SJSA1 (cell line): ENCODE measurements at regions not wholly inside any gene's neighbourhood (a gene's known extent, or its start where the extent isn't known, plus 50 kb on each side); places are given as distances from the start of the nearest gene placed in this dataset.
"Not testable (repeated sequence)": the region's sequence is repeated elsewhere in the genome, so short reads cannot be mapped to it uniquely, and the experiment has no call there.

Source experiments
- DNase-seq, 2 experiments: peaks; one replicate each; pipeline ENCODE4 v3.0.0-alpha.2; 2015 to 2020; ENCODE audit warnings: low spot score in 2 of 2, low read depth in 1 of 2
- H3K27ac ChIP-seq: fragments of 250-450 bp; sonication (Bioruptor Pico); 2 replicates; pipeline ENCODE4 v1.5.1; 2020; ENCODE audit warnings: mild to moderate bottlenecking, moderate library complexity
- H3K27me3 ChIP-seq: fragments of 250-450 bp; sonication (Bioruptor Pico); replicated peaks from 2 replicates; pipeline ENCODE4 v1.5.1; 2020; ENCODE audit warnings: mild to moderate bottlenecking, moderate library complexity
- H3K36me3 ChIP-seq: fragments of 250-450 bp; sonication (Bioruptor Pico); 2 replicates; pipeline ENCODE4 v1.5.1; 2020; ENCODE audit warnings: mild to moderate bottlenecking
- H3K4me1 ChIP-seq: fragments of 250-450 bp; sonication (Bioruptor Pico); replicated peaks from 2 replicates; pipeline ENCODE4 v1.6.1; 2021; ENCODE audit warnings: mild to moderate bottlenecking
- H3K4me3 ChIP-seq: fragments of 250-450 bp; sonication (Bioruptor Pico); 2 replicates; pipeline ENCODE4 v1.5.1; 2020; ENCODE audit warnings: mild to moderate bottlenecking
- H3K9me3 ChIP-seq: fragments of 250-450 bp; sonication (Bioruptor Pico); replicated peaks from 2 replicates; pipeline ENCODE4 v1.5.1; 2020; ENCODE audit warnings: mild to moderate bottlenecking

DNA sequence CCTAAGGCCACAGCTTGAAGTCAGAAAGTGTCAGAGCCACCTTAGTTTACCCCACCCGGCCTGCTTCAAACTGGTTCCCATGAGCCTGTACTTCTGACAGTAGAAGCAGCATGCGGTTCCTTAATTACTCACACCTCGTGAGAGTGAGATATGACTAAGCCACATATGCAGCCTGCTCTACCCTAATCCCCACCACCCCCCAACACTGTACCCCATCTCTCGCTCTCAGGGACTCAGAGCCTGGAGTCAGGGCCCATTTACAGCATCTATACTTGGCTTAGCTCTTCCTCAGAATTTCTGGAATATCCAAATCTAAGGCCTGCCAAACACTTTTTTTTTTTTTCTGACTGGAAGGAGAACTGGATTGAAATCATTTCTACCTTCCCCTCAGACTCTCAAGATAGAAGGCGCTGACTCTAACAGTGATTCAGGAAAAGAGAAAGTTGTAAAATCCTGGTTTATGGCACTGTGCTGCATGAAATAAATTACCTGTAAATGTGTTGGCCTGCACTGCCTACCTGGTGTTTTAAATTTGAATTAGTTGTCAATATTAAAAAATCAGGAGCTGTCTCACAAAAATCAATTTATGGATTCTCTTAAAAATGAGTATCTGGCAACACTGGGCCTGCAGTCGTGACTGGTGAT, 360.0 kb downstream of the RND3 start:
- H3K4me1 ChIP-seq, result peaks cover 26% of the 10 kb centered on the region
- H3K36me3 ChIP-seq, result no peaks in the 10 kb centered on the region
- H3K4me3 ChIP-seq, result no peak overlapping the region
- no peaks in the 10 kb centered on the region for H3K9me3 ChIP-seq
- no peak for DNase-seq
- H3K27me3 ChIP-seq, result no peaks in the 10 kb centered on the region
- no peak overlapping the region for H3K27ac ChIP-seq

DNA sequence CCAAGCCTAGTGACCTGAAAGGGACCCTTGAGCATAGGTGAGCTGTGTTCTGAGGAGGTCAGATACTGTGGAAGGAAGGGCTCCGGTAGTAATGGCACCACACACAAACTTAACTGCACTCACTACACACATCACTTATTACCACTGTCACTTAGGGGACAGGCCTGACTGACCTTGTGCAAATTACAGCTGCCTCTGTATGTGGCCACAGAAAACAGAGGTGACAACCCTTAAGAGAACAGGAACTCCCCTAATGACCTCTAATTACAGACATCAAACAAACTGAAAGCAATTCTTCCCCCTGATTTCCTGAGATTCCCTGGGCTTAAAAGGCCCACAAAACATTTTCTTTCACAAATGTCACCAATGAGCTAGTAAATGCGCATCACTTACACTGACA, 360.6 kb downstream of the RND3 start:
- no peak for DNase-seq
- H3K9me3 ChIP-seq, result no peaks in the 10 kb centered on the region
- no peak overlapping the region for H3K4me3 ChIP-seq
- no peaks in the 10 kb centered on the region for H3K27me3 ChIP-seq
- H3K27ac ChIP-seq, result peak overlapping the region; percentile 39; the same call in 1 of the 2 replicates
- no peaks in the 10 kb centered on the region for H3K36me3 ChIP-seq
- peaks cover 27% of the 10 kb centered on the region for H3K4me1 ChIP-seq

DNA sequence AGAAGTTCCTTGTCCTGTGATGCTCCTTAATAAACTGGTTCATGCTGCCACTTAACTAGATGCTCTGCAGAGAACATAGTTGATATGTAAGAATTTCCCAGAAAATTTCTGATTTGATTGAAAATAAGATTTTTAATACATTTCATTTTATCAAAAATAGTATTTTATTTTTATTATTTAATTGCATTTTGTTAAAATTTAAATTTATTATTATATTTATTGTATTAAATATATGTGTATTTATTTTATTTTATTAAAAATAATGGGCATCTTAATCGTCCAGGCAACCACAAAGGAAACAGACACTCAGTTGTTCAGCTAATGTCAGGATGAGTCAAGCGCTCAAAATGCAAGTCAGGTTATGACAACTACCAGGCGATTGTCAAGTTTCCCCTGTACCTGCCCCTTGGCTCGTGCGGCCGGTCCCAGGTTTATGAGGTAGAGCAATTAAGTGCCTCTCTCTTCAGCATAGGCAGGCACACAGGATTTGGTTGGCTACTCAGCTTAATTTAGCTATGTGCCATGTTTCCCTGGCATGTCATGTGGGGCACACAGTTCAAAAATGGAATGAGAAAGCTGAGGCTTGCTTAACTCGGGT, 361.2 kb downstream of the RND3 start:
- peak overlapping the region; percentile 61 for H3K27ac ChIP-seq
- H3K36me3 ChIP-seq, result no peaks in the 10 kb centered on the region
- H3K27me3 ChIP-seq, result no peaks in the 10 kb centered on the region
- DNase-seq, result peak in 1 of 2 experiments; percentile 49
- H3K9me3 ChIP-seq, result no peaks in the 10 kb centered on the region
- no peak overlapping the region for H3K4me3 ChIP-seq
- peaks cover 27% of the 10 kb centered on the region for H3K4me1 ChIP-seq

GRCh38 chr2:150125708-150126107, 361.8 kb downstream of the RND3 start:
- Histone ChIP-seq H3K27me3 (no peaks in the 10 kb centered on the region), H3K4me3 (no peak overlapping the region), H3K36me3 (no peaks in the 10 kb centered on the region), H3K27ac (peak overlapping the region; percentile 61), H3K4me1 (peaks cover 27% of the 10 kb centered on the region), H3K9me3 (no peaks in the 10 kb centered on the region)
- peak; percentile 80 to 89 for DNase-seq

DNA sequence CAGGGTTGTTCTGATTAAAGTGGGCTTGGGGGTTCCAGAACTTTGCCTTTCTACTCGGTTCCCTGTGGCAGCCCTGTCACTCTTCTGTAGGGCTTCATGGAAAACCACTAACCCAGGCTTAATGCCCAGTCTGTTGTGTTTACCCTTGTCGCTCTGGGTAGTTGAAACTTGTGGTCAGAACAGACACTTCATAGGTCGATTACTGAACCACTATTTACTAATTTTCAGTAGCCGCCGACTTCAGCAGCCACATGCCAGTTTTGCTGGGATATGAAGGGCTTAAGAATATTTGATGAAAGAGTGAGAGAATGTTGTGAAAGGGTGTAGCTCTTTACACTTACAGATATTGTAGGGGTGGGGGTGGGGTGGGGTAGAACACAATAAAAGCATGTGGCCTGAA, 362.3 kb downstream of the RND3 start:
- Histone ChIP-seq H3K27ac (peak overlapping the region; percentile 61), H3K4me3 (no peak overlapping the region), H3K4me1 (peaks cover 27% of the 10 kb centered on the region), H3K27me3 (no peaks in the 10 kb centered on the region), H3K36me3 (no peaks in the 10 kb centered on the region), H3K9me3 (no peaks in the 10 kb centered on the region)
- no peak for DNase-seq

GRCh38 chr2:150124739-150125138, 362.7 kb downstream of the RND3 start:
- Histone ChIP-seq H3K27ac (peak overlapping the region; percentile 61), H3K9me3 (no peaks in the 10 kb centered on the region), H3K27me3 (no peaks in the 10 kb centered on the region), H3K4me3 (no peak overlapping the region), H3K4me1 (peaks cover 27% of the 10 kb centered on the region), H3K36me3 (no peaks in the 10 kb centered on the region)
- DNase-seq, result no peak

DNA sequence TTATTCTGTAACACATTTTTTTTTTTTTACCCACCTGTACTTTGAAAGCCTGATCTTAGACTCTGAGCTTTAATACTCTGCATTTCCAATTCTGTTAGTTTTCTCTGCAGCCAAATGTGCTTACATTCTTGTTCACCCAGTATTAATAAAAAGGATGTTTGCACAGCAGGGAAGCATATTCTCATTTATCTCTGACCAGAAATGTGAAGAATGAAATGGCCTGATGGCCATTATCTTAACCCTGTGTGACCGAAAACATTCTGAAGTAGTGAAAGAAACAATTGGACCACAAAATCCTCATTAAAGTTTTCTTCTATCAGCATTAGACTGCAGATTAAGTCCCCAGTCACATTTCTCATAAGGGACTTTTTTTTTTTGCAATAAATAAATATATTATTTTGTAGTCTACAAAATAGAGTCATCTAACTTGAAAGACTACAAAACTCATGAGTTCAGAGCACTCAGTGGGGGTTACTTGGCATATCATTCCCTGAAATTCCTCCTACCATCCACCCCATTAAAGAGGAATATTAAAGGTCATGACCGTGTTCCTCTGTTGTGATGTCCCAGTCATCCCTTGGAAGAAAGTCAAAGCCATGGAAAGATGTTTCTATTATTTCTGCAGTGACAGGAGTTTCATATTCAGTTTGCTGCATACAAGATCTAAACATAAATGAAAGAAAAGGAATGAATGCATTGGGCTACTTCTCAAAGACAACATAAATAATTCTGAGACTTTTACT, 364.4 kb downstream of the RND3 start:
- no peak overlapping the region for H3K4me3 ChIP-seq
- H3K27ac ChIP-seq, result no peak overlapping the region
- H3K9me3 ChIP-seq, result no peaks in the 10 kb centered on the region
- no peaks in the 10 kb centered on the region for H3K27me3 ChIP-seq
- DNase-seq, result no peak
- H3K36me3 ChIP-seq, result no peaks in the 10 kb centered on the region
- H3K4me1 ChIP-seq, result peaks cover 27% of the 10 kb centered on the region

GRCh38 chr2:150122156-150122555, 365.3 kb downstream of the RND3 start:
- no peak overlapping the region for H3K27ac ChIP-seq
- no peaks in the 10 kb centered on the region for H3K9me3 ChIP-seq
- H3K36me3 ChIP-seq, result no peaks in the 10 kb centered on the region
- peaks cover 27% of the 10 kb centered on the region for H3K4me1 ChIP-seq
- H3K27me3 ChIP-seq, result no peaks in the 10 kb centered on the region
- no peak overlapping the region for H3K4me3 ChIP-seq
- DNase-seq, result no peak

DNA sequence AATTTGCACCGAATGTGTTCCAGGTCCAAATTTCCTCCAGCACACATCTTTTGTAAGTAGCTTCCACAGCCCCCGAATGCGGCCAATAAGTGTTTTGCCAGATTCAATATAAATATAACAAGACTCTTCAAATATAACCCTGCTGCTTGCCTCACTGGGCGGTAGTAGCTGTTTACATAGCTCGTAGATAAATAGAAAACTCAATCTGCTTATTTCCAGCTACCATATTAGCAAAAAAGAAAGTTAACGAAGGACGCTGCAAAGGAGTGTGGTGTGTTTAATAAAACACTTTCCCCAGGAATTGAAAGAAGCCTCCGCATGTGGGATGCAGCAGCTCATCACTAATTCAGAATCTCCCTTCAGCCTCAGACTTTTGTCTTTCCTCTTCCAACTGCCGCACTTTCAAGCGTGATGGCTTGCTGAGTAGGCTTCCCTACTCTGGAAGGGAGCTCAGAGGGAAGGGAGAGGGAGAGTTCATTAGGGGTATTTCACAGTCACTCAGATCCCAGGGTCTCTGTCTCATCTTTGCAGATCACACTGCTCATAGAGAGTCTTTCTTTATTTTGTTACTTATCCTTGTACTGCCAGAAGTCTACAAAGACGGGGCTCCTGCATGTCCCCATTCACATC, 367.0 kb downstream of the RND3 start:
- no peak overlapping the region for H3K4me3 ChIP-seq
- H3K27ac ChIP-seq, result no peak overlapping the region
- no peak for DNase-seq
- H3K27me3 ChIP-seq, result no peaks in the 10 kb centered on the region
- peaks cover 14% of the 10 kb centered on the region for H3K4me1 ChIP-seq
- no peaks in the 10 kb centered on the region for H3K9me3 ChIP-seq
- no peaks in the 10 kb centered on the region for H3K36me3 ChIP-seq

- Histone ChIP-seq H3K27me3 (no peaks in the 10 kb centered on the region), H3K4me3 (no peak overlapping the region)
Measured at GRCh38 chr2:150119819-150120218, 367.6 kb downstream of the RND3 start.

DNA sequence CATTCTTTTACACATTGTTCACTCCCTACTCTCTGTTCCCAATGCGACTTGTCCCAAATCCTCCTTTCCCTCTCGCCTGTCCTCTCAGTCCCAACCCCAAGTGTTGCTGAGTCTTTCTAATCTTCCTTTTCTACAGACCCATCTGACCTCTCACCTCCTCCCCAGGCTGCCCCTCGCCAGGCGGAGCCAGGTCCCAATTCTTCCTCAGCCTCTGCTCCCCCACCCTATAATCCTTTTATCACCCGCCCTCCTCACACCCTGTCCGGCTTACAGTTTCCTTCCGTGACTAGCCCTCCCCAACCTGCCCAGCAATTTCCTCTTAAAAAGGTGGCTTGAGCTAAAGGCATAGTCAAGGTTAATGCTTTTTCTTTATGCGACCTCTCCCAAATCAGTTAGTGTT, 373.4 kb downstream of the RND3 start:
- H3K36me3 ChIP-seq, H3K4me3 ChIP-seq, H3K9me3 ChIP-seq, DNase-seq, H3K27ac ChIP-seq, H3K27me3 ChIP-seq, H3K4me1 ChIP-seq: not testable (repeated sequence)

More at GRCh38 chr2:150119819-150120218, 367.6 kb downstream of the RND3 start:
- no peak for DNase-seq
- peaks cover 8% of the 10 kb centered on the region for H3K4me1 ChIP-seq
- no peaks in the 10 kb centered on the region for H3K9me3 ChIP-seq
- H3K27ac ChIP-seq, result no peak overlapping the region
- H3K36me3 ChIP-seq, result no peaks in the 10 kb centered on the region

GRCh38 chr2:150110548-150110947, 376.9 kb downstream of the RND3 start:
- Histone ChIP-seq H3K4me3 (no peak overlapping the region), H3K36me3 (no peaks in the 10 kb centered on the region), H3K4me1 (no peaks in the 10 kb centered on the region), H3K27ac (no peak overlapping the region), H3K9me3 (no peaks in the 10 kb centered on the region), H3K27me3 (no peaks in the 10 kb centered on the region)
- DNase-seq, result no peak

DNA sequence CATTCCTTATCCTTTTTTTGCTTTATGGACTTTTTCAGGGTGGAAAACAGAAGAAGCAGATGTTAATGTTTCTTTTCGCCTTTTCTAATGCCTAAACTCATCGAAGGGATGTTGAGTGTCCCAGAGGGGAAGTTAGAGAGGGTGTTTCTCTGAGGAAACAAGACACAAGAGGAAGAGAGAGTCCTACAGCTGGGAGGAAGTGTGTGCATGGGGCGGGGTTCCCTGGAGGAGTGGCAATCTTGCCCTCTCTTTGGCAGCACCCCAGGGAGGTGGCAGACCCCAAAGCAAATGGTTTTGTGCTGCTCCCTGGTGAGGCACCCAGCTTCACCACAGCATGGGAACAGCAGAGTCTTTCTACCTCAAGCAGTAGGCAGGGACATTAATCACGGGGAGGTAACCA, 377.6 kb downstream of the RND3 start:
- H3K4me1 ChIP-seq, result no peaks in the 10 kb centered on the region
- no peaks in the 10 kb centered on the region for H3K27me3 ChIP-seq
- no peak for DNase-seq
- no peaks in the 10 kb centered on the region for H3K36me3 ChIP-seq
- H3K27ac ChIP-seq, result no peak overlapping the region
- H3K9me3 ChIP-seq, result no peaks in the 10 kb centered on the region
- H3K4me3 ChIP-seq, result no peak overlapping the region

DNA sequence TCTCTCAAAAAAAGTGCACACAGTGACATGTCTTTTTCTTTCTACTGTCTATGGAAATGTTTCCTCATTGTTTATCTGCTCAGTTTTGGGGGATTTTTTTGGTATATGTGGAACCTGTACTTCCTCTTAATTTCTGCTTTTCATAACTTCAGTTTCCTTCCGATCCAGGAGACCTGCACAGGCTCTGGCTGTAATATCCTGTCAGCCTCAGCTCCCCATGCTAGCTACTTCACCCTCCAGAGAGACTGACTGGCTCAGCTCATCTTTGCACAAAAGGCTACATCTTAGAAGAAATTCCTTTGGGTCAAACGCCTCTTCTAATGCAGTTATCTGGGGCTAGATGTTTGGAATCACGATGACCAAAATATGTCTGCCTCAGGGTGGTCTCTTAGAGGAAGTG, 378.4 kb downstream of the RND3 start:
- DNase-seq, result no peak
- H3K27ac ChIP-seq, result no peak overlapping the region

More for the DNA sequence above, 378.4 kb downstream of the RND3 start:
- Histone ChIP-seq H3K27me3 (no peaks in the 10 kb centered on the region), H3K4me3 (no peak overlapping the region), H3K4me1 (no peaks in the 10 kb centered on the region), H3K9me3 (no peaks in the 10 kb centered on the region), H3K36me3 (no peaks in the 10 kb centered on the region)
